ENCODE measurements at regions not wholly inside any gene's neighbourhood (a gene's known extent, or its start where the extent isn't known, plus 50 kb on each side); places are given as distances from the start of the nearest gene placed in this dataset.

DNA sequence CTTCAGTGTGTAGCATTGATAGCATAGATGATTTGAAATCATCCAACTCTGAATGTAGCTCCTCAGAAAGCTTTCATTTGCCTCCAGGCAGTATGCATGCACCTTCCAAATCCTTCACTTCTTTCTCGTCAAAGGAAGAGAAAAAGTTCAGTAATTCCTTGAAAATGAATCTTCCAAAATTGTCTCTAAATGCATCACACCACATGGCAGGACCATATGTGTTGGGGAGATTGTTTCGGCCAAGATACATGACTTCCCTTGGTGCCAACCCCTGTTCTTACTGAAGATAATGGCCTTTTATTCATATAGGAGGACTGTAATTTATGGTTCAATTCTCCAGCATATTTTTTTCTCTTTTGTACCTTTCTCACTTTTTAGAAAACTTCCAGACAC is 315.6 kb upstream of the SPRY2 start:
- no peak overlapping the region for H3K4me3 ChIP-seq (ENCODE audit: control insufficient read depth, low read depth, low read length)
- TF ChIP-seq, protein P1, sequence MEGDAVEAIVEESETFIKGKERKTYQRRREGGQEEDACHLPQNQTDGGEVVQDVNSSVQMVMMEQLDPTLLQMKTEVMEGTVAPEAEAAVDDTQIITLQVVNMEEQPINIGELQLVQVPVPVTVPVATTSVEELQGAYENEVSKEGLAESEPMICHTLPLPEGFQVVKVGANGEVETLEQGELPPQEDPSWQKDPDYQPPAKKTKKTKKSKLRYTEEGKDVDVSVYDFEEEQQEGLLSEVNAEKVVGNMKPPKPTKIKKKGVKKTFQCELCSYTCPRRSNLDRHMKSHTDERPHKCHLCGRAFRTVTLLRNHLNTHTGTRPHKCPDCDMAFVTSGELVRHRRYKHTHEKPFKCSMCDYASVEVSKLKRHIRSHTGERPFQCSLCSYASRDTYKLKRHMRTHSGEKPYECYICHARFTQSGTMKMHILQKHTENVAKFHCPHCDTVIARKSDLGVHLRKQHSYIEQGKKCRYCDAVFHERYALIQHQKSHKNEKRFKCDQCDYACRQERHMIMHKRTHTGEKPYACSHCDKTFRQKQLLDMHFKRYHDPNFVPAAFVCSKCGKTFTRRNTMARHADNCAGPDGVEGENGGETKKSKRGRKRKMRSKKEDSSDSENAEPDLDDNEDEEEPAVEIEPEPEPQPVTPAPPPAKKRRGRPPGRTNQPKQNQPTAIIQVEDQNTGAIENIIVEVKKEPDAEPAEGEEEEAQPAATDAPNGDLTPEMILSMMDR (conservative IDR thresholded peaks at IDR 0.05; ENCODE audit: control insufficient read depth, insufficient read depth, low read depth, low read length) = no peak
- DNase-seq (ENCODE audit: low read depth) = no peak

DNA sequence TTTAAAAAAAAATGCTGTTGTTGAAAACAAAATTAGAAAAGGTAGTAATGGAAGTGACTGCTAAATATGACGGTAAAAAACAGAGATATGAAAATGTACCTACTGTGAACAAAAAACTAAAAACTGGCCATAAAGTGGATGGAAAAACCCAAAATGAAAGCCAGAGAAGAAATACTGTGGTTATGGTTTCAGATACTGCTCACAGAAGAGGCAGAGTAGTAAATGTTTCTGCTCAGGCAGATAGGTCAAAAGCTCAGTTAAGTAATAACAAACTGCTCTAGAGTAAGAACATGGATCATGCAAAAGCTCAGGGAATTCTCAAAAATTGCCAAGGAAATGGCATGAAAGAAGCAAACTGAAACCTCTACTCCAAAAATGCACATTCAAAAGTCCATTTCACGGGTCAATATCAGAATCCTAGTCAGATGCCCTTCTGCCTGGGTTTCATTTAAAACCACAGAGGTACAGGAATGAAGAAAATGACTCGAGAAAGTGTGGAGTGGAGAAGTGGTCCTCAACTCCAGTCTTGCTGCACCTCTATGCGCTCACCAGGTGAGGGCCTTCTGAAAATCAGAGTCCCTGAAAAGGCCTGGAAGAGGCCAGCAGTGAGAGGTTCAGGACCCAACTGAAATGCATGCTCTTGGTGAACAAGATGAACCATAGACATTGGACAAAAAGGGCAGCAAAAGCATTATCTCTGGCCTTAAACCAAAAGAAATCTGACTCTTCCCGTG is 315.0 kb upstream of the SPRY2 start:
- no peak for DNase-seq (ENCODE audit: low read depth)
- no peak overlapping the region for H3K4me3 ChIP-seq (ENCODE audit: control insufficient read depth, low read depth, low read length)
- TF ChIP-seq, protein P1 (conservative IDR thresholded peaks at IDR 0.05; ENCODE audit: control insufficient read depth, insufficient read depth, low read depth, low read length) = no peak

DNA sequence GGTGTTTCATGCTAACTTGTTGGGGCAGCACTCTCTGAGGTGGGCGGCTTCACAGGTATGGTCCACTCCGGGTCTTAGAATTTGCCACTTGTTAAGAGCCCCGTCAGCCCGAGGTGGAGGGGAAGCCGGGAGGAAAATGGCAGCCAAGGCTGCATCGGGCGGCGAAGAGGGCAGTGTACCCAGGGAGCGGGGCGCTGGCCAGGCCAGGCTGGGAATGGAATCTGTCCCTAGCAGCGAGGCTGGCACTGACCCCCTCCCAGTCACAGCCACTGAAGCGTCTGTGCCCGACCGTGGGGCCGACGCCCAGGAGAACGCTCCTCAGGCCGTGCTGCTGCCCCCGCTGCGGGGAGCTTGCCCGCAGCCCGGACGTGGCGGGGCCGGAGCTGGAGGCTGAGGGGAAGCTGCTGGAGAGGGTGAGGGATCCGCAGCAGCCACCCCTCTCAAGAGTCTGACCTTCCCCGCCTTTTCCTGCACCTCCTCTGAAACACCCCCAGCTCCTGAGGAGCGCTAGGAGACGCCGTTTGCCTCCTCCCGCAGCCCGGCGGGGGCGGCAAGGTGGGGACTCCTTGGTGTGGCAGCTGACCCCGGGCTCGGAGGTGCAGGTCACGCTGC is 313.8 kb upstream of the SPRY2 start:
- no peak for DNase-seq (ENCODE audit: low read depth)
- TF ChIP-seq, protein P1 (conservative IDR thresholded peaks at IDR 0.05; ENCODE audit: control insufficient read depth, insufficient read depth, low read depth, low read length) = no peak
- no peak overlapping the region for H3K4me3 ChIP-seq (ENCODE audit: control insufficient read depth, low read depth, low read length)

DNA sequence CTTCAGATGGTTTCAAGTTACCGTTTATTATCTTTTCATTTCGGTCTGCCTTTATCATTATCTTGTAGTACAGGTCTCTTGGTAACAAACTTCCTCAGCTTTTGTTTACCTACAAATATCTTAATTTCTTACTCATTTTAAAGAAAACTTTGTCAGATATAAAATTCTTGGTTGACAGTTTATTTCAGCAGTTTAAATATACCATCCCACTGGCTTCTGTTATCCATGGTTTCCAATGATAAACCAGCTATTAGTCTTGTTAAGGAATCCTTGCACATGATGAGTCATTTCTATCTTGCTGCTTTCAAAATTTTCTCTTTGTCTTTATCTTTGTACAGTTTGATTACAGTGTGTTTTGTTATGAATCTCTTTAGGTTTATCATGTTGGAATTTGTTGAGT is 308.3 kb upstream of the SPRY2 start:
- TF ChIP-seq, protein P1 (conservative IDR thresholded peaks at IDR 0.05; ENCODE audit: control insufficient read depth, insufficient read depth, low read depth, low read length) = no peak
- DNase-seq (ENCODE audit: low read depth) = no peak
- no peak overlapping the region for H3K4me3 ChIP-seq (ENCODE audit: control insufficient read depth, low read depth, low read length)

DNA sequence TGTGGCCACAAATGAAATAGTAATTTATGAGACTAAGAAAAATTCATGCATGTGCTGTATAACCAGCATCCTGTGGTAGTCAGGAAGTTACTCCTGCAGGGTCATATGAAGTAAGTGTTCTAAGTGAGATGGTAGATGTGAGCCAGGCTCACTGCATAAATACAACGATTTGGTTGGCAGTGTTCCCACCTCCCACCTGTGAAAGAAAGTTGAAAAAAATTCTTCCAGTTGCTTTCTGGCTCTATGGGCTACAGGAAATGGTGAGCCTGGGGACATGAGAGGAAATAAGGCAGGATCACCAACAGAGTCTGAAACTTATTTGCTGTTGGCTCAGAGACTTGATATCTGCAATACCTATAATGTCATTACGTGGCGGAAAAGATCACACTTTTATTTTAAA is 301.7 kb upstream of the SPRY2 start:
- no peak for DNase-seq (ENCODE audit: low read depth)
- TF ChIP-seq, protein P1 (conservative IDR thresholded peaks at IDR 0.05; ENCODE audit: control insufficient read depth, insufficient read depth, low read depth, low read length) = no peak
- no peak overlapping the region for H3K4me3 ChIP-seq (ENCODE audit: control insufficient read depth, low read depth, low read length)

DNA sequence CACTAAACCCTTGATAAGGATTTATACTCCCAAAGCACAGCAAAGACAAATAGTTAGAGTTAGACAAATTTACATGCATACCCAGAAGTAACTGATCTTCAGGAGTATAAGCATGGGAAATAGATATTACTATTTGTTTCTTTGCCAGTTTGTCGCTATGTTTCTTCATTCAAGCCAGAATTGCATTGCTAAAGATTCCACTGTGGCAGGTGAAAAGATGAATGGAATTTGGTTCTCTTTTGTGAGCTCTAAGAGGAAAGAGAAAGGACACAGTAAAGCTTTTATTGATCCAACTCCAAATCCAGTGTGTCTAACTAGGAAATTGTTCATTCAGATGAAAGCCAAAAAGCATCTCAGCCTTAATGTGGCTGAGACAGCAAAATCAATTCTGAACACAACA is 292.3 kb upstream of the SPRY2 start:
- H3K4me3 ChIP-seq (ENCODE audit: control insufficient read depth, low read depth, low read length) = no peak overlapping the region
- TF ChIP-seq, protein P1 (conservative IDR thresholded peaks at IDR 0.05; ENCODE audit: control insufficient read depth, insufficient read depth, low read depth, low read length) = no peak
- DNase-seq (ENCODE audit: low read depth) = no peak

All from fibroblast of mammary gland (primary cell).